Suprapubic skin (tissue), 3 donors: ENCODE measurements at regions not wholly inside any gene's neighbourhood (a gene's known extent, or its start where the extent isn't known, plus 50 kb on each side); places are given as distances from the start of the nearest gene placed in this dataset.

Experiments
- POLR2A ChIP-seq, 2 donors: fragments of 450-650 bp; IDR thresholded peaks; one replicate each; pipeline ENCODE4 v1.6.1; 2017; ENCODE audit warnings: antibody characterized with exemption in 2 of 2, mild to moderate bottlenecking in 2 of 2, moderate library complexity in 2 of 2
- TF ChIP-seq, protein P1 (sequence below), 2 donors: fragments of 200-600 bp in 1 of 2; fragments of 450-650 bp in 1 of 2; sonication (generic) in 1 of 2; IDR thresholded peaks; one replicate each; pipeline ENCODE4 v1.5.1; 2016 to 2019; ENCODE audit warnings: antibody characterized with exemption in 2 of 2, mild to moderate bottlenecking in 1 of 2, moderate library complexity in 1 of 2

- TF ChIP-seq, protein P1, sequence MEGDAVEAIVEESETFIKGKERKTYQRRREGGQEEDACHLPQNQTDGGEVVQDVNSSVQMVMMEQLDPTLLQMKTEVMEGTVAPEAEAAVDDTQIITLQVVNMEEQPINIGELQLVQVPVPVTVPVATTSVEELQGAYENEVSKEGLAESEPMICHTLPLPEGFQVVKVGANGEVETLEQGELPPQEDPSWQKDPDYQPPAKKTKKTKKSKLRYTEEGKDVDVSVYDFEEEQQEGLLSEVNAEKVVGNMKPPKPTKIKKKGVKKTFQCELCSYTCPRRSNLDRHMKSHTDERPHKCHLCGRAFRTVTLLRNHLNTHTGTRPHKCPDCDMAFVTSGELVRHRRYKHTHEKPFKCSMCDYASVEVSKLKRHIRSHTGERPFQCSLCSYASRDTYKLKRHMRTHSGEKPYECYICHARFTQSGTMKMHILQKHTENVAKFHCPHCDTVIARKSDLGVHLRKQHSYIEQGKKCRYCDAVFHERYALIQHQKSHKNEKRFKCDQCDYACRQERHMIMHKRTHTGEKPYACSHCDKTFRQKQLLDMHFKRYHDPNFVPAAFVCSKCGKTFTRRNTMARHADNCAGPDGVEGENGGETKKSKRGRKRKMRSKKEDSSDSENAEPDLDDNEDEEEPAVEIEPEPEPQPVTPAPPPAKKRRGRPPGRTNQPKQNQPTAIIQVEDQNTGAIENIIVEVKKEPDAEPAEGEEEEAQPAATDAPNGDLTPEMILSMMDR (IDR thresholded peaks at IDR 0.05): no peak
- no peak for TF ChIP-seq POLR2A (IDR thresholded peaks at IDR 0.05)
These were observed 304.2 kb downstream of the CDC14C start for GRCh38 chr7:49228426-49229098.
